ENCODE measurements at regions not wholly inside any gene's neighbourhood (a gene's known extent, or its start where the extent isn't known, plus 50 kb on each side); places are given as distances from the start of the nearest gene placed in this dataset.

GRCh38 chr7:155962191-155962967 lies 150.1 kb upstream of the SHH start:
- DNase-seq (no peak), FAIRE-seq (no peak)
- Histone ChIP-seq H3K4me3 (ENCODE audit: low read length in 3 of 3) (peak overlapping the region in 2 of 3 donors; percentile 26 to 48), H3K36me3 (ENCODE audit: control insufficient read depth in 2 of 3, insufficient read depth in 3 of 3, low read length in 3 of 3) (no peaks in the 10 kb centered on the region), H3K9me3 (ENCODE audit: control insufficient read depth in 2 of 3, insufficient read depth in 1 of 3, low read length in 3 of 3) (no peaks in the 10 kb centered on the region), H3K27ac (ENCODE audit: low read depth in 2 of 2, low read length in 2 of 2) (no peak overlapping the region), H3K4me1 (ENCODE audit: control insufficient read depth in 2 of 3, insufficient read depth in 2 of 3, low read depth in 1 of 3, low read length in 3 of 3) (no peaks in the 10 kb centered on the region), H3K9ac (ENCODE audit: low read length in 3 of 3) (no peak overlapping the region), H3K27me3 (ENCODE audit: control insufficient read depth, insufficient read depth, low read length) (no peaks in the 10 kb centered on the region)
- TF ChIP-seq CTCF (IDR thresholded peaks at IDR 0.05; ENCODE audit: borderline replicate concordance, extremely low read depth, insufficient read depth) = no peak
- intact Hi-C loops (cut with DNase I) = no loop called here

GRCh38 chr7:155961241-155962190 lies 149.3 kb upstream of the SHH start:
- Histone ChIP-seq H3K4me3 (ENCODE audit: low read length in 3 of 3) (peak overlapping the region in 2 of 3 donors; percentile 43 to 48), H3K27ac (ENCODE audit: low read depth in 2 of 2, low read length in 2 of 2) (peak overlapping the region in 1 of 2 donors; percentile 24)

GRCh38 chr7:155959894-155960293 lies 147.6 kb upstream of the SHH start:
- Histone ChIP-seq H3K4me1 (ENCODE audit: control insufficient read depth in 2 of 3, insufficient read depth in 2 of 3, low read depth in 1 of 3, low read length in 3 of 3) (no peaks in the 10 kb centered on the region), H3K4me3 (ENCODE audit: low read length in 3 of 3) (no peak overlapping the region), H3K36me3 (ENCODE audit: control insufficient read depth in 2 of 3, insufficient read depth in 3 of 3, low read length in 3 of 3) (no peaks in the 10 kb centered on the region), H3K27me3 (ENCODE audit: control insufficient read depth, insufficient read depth, low read length) (no peaks in the 10 kb centered on the region), H3K27ac (ENCODE audit: low read depth in 2 of 2, low read length in 2 of 2) (no peak overlapping the region), H3K9me3 (ENCODE audit: control insufficient read depth in 2 of 3, insufficient read depth in 1 of 3, low read length in 3 of 3) (no peaks in the 10 kb centered on the region), H3K9ac (ENCODE audit: low read length in 3 of 3) (no peak overlapping the region)
- DNase-seq (no peak), FAIRE-seq (no peak)
- intact Hi-C loops (cut with DNase I) = no loop called here
- TF ChIP-seq CTCF (IDR thresholded peaks at IDR 0.05; ENCODE audit: borderline replicate concordance, extremely low read depth, insufficient read depth) = no peak

More at GRCh38 chr7:155961241-155962190, 149.3 kb upstream of the SHH start:
- H3K9ac ChIP-seq (ENCODE audit: low read length in 3 of 3) = no peak overlapping the region
- FAIRE-seq (no peak), DNase-seq (peak; percentile 69 to 94 (median 78))
- no peaks in the 10 kb centered on the region for H3K4me1 ChIP-seq (ENCODE audit: control insufficient read depth in 2 of 3, insufficient read depth in 2 of 3, low read depth in 1 of 3, low read length in 3 of 3)
- no peaks in the 10 kb centered on the region for H3K27me3 ChIP-seq (ENCODE audit: control insufficient read depth, insufficient read depth, low read length)
- TF ChIP-seq CTCF (IDR thresholded peaks at IDR 0.05; ENCODE audit: borderline replicate concordance, extremely low read depth, insufficient read depth) = no peak
- H3K9me3 ChIP-seq (ENCODE audit: control insufficient read depth in 2 of 3, insufficient read depth in 1 of 3, low read length in 3 of 3) = no peaks in the 10 kb centered on the region
- H3K36me3 ChIP-seq (ENCODE audit: control insufficient read depth in 2 of 3, insufficient read depth in 3 of 3, low read length in 3 of 3) = no peaks in the 10 kb centered on the region
- intact Hi-C loops (cut with DNase I) = no loop called here

Data from kidney (tissue), 13 donors.